ENCODE measurements at regions not wholly inside any gene's neighbourhood (a gene's known extent, or its start where the extent isn't known, plus 50 kb on each side); places are given as distances from the start of the nearest gene placed in this dataset.

DNA sequence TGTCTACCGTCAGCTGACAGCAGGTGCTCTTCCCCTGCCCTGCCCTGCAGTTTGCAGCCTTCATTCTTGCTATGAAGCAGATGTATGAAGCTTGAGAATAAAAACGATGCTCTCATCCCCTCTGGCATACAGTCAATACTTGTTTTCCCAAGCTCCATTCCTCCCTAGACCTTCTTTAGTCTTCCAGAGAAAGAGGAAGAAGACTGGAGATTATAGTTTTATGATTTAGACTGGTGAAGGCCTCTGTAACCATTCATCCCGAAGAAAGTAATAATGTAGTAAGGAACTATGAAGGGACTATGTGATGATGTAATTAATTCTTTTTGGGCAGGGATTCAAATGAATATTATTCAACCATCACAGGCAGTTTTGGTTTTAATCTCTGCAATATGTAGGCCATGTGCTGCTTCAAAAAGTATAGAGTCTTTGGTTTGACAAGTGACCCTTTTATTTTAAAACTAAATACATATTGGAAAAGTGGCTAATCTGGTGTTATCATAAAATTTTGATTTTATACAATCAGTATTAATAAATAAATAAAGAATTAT lies 242.4 kb upstream of the KIAA1217 start:
- ChIA-PET POLR2A (no interaction called here), CTCF (no interaction called here)
- H3K4me1 ChIP-seq (ENCODE audit: control insufficient read depth, insufficient read depth, low read length) = no peaks in the 10 kb centered on the region
- H3K9me3 ChIP-seq (ENCODE audit: control insufficient read depth, insufficient read depth, low read depth, low read length) = no peaks in the 10 kb centered on the region
- H3K36me3 ChIP-seq (ENCODE audit: control insufficient read depth in 2 of 2, insufficient read depth in 1 of 2, low read length in 2 of 2) = no peaks in the 10 kb centered on the region
- no peak overlapping the region for H3K4me3 ChIP-seq (ENCODE audit: low read depth, low read length)
- no peak overlapping the region for H3K27ac ChIP-seq (ENCODE audit: extremely low read depth, low read depth, low read length)
- no peak for TF ChIP-seq ZNF580 (tag by site-specific recombination; IDR thresholded peaks at IDR 0.05)
- TF ChIP-seq, protein P1, sequence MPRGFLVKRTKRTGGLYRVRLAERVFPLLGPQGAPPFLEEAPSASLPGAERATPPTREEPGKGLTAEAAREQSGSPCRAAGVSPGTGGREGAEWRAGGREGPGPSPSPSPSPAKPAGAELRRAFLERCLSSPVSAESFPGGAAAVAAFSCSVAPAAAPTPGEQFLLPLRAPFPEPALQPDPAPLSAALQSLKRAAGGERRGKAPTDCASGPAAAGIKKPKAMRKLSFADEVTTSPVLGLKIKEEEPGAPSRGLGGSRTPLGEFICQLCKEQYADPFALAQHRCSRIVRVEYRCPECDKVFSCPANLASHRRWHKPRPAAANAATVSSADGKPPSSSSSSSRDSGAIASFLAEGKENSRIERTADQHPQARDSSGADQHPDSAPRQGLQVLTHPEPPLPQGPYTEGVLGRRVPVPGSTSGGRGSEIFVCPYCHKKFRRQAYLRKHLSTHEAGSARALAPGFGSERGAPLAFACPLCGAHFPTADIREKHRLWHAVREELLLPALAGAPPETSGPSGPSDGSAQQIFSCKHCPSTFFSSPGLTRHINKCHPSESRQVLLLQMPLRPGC (tag by site-specific recombination; IDR thresholded peaks at IDR 0.05) = no peak

DNA sequence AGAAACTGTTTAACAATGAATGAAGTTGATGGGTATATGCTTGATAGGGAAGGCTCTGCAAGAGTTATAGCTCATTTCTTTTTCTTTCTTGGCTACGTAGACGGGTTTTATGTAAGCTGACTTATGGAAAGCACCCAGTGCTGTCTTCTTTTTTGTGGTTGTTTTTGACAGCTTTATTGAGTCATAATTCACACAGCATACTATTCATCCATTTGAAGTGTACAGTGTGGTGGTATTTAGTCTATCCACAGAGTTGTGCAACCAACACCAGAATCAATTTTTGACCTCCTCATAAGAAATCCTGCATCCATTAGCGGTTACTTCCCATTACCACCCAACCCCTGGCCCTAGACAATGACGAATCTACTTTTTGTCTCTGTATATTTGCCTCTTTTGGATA lies 240.6 kb upstream of the KIAA1217 start:
- TF ChIP-seq TCF7L2 (IDR thresholded peaks at IDR 0.05; ENCODE audit: borderline replicate concordance, low read depth, low read length) (0 out of 2 replicates have a peak, but pooled peaks have one; percentile 25), ZNF792 (tag by site-specific recombination; IDR thresholded peaks at IDR 0.05) (no peak), OSR2 (tag by site-specific recombination; IDR thresholded peaks at IDR 0.05) (no peak)
- ChIA-PET POLR2A (interaction anchor here (0.6 kb wide), 1 partner anchor 51 kb away, joined by 3 read pairs; no protein-coding TSS in a partner anchor), CTCF (no interaction called here)
- Histone ChIP-seq H3K4me1 (ENCODE audit: control insufficient read depth, insufficient read depth, low read length) (no peaks in the 10 kb centered on the region), H3K36me3 (ENCODE audit: control insufficient read depth in 2 of 2, insufficient read depth in 1 of 2, low read length in 2 of 2) (no peaks in the 10 kb centered on the region), H3K27ac (ENCODE audit: extremely low read depth, low read depth, low read length) (no peak overlapping the region), H3K9me3 (ENCODE audit: control insufficient read depth, insufficient read depth, low read depth, low read length) (no peaks in the 10 kb centered on the region), H3K4me3 (ENCODE audit: low read depth, low read length) (no peak overlapping the region)

DNA sequence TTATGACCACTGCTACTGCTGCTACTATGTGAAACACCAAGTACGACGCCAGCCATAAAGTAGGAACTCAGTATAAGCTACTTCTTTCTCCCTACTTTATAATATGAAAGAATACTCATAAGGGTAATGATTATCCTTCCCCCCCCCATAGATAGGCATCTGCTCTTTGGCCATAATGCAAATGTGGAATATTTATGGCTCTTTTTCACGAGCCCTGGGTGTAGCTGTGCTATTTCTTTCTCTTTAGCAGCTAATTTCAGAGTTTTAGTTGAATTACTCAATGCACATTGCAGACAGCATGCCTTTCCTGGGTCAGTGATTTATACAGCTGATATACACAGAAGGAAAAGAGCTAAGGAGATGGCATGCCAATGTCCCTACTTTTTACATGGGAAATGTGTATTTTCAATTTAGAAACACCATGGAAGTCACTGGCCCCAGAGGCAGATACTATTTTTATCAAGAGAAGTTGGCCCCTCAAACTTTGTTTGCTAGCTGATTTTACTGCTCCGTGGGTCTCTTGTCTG lies 234.1 kb upstream of the KIAA1217 start:
- Histone ChIP-seq H3K4me3 (ENCODE audit: low read depth, low read length) (no peak overlapping the region), H3K9me3 (ENCODE audit: control insufficient read depth, insufficient read depth, low read depth, low read length) (no peaks in the 10 kb centered on the region), H3K27ac (ENCODE audit: extremely low read depth, low read depth, low read length) (no peak overlapping the region), H3K4me1 (ENCODE audit: control insufficient read depth, insufficient read depth, low read length) (peaks cover 16% of the 10 kb centered on the region; the same call in 1 of the 2 replicates), H3K36me3 (ENCODE audit: control insufficient read depth in 2 of 2, insufficient read depth in 1 of 2, low read length in 2 of 2) (no peaks in the 10 kb centered on the region)
- no peak for TF ChIP-seq ZNF132 (tag by site-specific recombination; IDR thresholded peaks at IDR 0.05; ENCODE audit: borderline replicate concordance)
- no peak for TF ChIP-seq OVOL3 (tag by site-specific recombination; IDR thresholded peaks at IDR 0.05)
- TF ChIP-seq ZNF433 (tag by site-specific recombination; IDR thresholded peaks at IDR 0.05; ENCODE audit: low read depth) = no peak
- no peak for TF ChIP-seq KLF16 (tag by site-specific recombination; IDR thresholded peaks at IDR 0.05)
- no peak for TF ChIP-seq ATF2 (tag by site-specific recombination; IDR thresholded peaks at IDR 0.05; ENCODE audit: low read depth)
- TF ChIP-seq ZNF514 (tag by site-specific recombination; IDR thresholded peaks at IDR 0.05) = no peak
- TF ChIP-seq ZNF16 (tag by site-specific recombination; IDR thresholded peaks at IDR 0.05; ENCODE audit: low read depth) = no peak
- CTCF ChIA-PET = interaction anchor here (1.2 kb wide), 1 partner anchor 20 kb away, joined by 3 read pairs; no protein-coding TSS in a partner anchor
- POLR2A ChIA-PET = no interaction called here

DNA sequence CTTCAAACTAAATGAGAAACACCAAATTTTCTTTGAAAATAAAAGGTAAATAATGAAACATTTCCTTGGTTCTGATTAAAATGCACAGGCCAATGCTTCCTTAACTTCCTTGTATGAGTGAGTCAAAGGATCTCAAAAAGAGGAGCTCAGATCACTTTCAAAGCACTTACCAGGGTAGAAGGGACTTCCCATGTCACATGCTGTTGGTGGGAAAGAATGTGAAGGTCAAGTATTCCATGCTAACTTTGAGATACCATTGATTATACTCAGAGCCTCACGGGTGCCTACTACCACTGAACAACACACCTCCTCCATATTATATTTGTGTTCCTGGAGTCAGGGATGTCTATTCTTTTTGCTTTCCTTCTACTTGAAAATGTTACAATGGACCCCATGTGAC lies 233.5 kb upstream of the KIAA1217 start:
- POLR2A ChIA-PET = no interaction called here
- Histone ChIP-seq H3K4me1 (ENCODE audit: control insufficient read depth, insufficient read depth, low read length) (peaks cover 19% of the 10 kb centered on the region; the same call in 1 of the 2 replicates), H3K36me3 (ENCODE audit: control insufficient read depth in 2 of 2, insufficient read depth in 1 of 2, low read length in 2 of 2) (no peaks in the 10 kb centered on the region), H3K9me3 (ENCODE audit: control insufficient read depth, insufficient read depth, low read depth, low read length) (no peaks in the 10 kb centered on the region), H3K4me3 (ENCODE audit: low read depth, low read length) (no peak overlapping the region), H3K27ac (ENCODE audit: extremely low read depth, low read depth, low read length) (no peak overlapping the region)
- CTCF ChIA-PET = interaction anchor here (1.2 kb wide), 1 partner anchor 19 kb away, joined by 3 read pairs; no protein-coding TSS in a partner anchor
- no peak for TF ChIP-seq ZNF239 (tag by site-specific recombination; IDR thresholded peaks at IDR 0.05)
- TF ChIP-seq, protein P2, sequence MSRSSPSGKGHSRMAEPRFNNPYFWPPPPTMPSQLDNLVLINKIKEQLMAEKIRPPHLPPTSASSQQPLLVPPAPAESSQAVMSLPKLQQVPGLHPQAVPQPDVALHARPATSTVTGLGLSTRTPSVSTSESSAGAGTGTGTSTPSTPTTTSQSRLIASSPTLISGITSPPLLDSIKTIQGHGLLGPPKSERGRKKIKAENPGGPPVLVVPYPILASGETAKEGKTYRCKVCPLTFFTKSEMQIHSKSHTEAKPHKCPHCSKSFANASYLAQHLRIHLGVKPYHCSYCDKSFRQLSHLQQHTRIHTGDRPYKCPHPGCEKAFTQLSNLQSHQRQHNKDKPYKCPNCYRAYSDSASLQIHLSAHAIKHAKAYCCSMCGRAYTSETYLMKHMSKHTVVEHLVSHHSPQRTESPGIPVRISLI (tag by site-specific recombination; IDR thresholded peaks at IDR 0.05) = no peak
- TF ChIP-seq ZNF510 (tag by site-specific recombination; IDR thresholded peaks at IDR 0.05; ENCODE audit: insufficient replicate concordance) = no peak
- no peak for TF ChIP-seq ZNF768 (tag by site-specific recombination; IDR thresholded peaks at IDR 0.05)
- TF ChIP-seq ZNF214 (tag by site-specific recombination; IDR thresholded peaks at IDR 0.05; ENCODE audit: borderline replicate concordance) = no peak

All from HEK293 (cell line).